HG03066 (cell line): ENCODE measurements at regions not wholly inside any gene's neighbourhood (a gene's known extent, or its start where the extent isn't known, plus 50 kb on each side); places are given as distances from the start of the nearest gene placed in this dataset.
"Not testable (repeated sequence)": the region's sequence is repeated elsewhere in the genome, so short reads cannot be mapped to it uniquely, and the experiment has no call there.

ENCODE experiments used
- ATAC-seq: cut with Tn5 transposase; IDR thresholded peaks from one replicate; pipeline ENCODE4 v1.9.1; 2021; ENCODE audit warnings: low read depth; ENCODE audit not compliant: unreplicated experiment

DNA sequence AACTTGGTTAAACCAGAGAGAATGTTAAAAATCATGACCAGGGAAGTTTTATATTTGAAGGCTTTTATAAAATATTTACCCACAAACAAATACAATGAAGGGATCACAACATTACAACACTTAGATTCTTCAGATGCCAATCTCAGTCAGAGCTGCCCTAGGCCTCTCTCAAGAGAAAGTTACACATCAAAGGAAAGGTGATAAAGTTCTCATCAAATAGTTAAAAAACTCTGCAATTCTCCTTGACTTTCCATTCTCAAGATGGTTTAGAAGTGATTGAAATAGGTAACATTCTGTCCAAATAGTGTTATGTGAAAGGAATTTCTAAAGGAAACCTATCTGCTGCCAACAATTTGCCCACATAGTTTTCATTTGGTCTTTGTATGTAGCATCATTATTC is 1115.2 kb upstream of the MIR17HG start:
- no peak for ATAC-seq

DNA sequence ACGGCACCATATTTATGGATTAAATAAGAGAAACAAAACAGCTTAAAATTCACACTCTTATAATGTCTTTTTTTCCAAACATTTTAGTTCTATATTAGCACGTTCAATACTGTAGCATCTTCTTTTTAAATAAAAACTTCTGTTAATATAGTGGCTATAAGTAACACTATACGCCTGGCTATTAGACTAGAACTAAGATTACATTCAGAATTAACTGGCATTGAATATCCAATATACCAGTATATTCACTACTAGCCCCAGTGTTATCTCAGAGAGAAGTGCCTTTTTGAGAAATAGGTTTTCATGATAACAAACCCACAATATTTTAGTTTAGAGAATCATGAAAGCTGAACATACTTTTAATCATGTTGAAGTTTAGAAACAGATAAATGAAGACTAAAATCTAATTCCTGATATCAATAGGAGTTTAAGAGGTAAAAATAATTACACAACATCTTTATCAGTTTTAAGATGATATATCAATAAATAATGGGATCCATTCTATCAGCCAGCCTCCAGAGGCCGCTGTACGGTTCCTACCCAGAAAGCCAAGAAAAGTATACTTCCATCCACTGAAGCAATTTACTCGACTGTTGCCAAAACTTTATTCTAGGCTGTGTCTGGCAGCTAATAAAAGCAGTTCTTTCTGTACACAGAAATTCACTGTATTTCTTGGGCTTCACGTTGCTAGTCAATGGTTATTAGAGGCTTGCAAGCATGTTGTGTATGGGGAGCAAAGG is 1113.4 kb upstream of the MIR17HG start:
- ATAC-seq = no peak

DNA sequence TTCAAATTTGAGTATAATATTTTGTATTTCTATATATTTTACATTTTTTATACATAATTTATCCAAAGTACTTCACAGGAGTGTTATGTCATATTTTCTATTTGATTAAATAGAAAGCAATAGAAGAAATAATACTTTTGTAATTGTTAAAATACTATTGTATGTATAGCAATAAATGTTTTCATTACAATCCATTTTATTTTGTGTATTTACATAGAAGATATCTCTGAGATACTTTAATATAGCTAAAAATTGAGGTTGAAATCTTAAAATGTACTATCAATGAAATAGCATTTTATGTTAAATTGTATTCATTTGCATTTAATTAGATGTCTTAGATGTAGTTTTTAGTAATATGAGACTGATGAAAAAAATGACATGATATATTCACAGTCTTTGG is 1109.6 kb upstream of the MIR17HG start:
- ATAC-seq = no peak

DNA sequence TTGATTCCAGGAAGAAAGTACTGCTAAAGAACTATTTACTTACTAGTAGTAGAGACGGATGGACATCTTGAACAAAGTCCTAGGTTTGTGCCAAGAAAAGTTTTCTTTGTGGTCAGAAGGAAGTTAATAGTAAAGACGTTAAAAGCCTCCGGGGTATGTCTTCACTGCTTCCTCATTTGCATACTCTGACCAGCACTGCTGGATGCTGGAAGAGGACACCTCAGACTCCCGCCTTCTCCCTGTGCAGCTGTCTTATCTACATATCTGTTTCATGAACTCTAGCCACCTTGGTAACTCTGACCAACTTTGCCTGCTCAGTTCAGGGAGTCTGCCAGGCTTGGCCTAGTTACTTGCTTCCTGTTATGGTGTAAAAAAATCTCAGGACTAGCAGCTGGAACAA is 1109.1 kb upstream of the MIR17HG start:
- no peak for ATAC-seq

DNA sequence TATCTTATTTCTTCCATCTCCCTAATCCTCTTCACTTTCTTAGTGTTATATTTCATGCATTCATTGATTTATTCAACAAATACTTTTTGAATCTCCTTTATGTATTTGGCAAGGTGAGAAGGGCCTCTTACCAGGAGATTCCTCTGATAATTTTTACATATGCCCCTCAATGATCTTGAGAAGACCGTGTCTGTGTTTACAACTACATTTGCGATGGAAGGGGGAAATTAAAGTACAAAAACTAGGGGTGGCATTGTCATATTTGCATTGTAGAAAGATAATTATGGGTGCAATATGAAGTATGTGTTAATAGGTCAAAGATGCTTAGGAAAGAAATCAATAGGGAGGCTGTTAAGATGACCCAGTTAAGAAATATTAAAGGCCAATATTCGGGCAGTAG is 1108.4 kb upstream of the MIR17HG start:
- ATAC-seq = no peak

DNA sequence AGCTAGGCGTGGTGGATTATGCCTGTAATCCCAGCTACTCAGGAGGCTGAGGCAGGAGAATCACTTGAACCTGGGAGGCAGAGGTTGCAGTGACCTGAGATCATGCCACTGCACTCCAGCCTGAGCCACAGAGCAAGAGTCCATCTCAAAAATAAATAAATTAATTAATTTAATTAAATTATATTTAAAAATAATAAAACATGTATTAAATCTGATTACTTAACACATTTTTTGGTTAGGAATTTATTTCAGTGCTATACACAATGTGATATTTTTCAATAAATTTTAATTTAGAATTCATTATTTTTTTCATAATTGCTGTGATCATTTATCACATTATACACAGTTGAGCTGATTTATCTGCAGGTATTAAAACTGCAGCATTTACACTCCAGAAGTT is 1101.5 kb upstream of the MIR17HG start:
- ATAC-seq = no peak

DNA sequence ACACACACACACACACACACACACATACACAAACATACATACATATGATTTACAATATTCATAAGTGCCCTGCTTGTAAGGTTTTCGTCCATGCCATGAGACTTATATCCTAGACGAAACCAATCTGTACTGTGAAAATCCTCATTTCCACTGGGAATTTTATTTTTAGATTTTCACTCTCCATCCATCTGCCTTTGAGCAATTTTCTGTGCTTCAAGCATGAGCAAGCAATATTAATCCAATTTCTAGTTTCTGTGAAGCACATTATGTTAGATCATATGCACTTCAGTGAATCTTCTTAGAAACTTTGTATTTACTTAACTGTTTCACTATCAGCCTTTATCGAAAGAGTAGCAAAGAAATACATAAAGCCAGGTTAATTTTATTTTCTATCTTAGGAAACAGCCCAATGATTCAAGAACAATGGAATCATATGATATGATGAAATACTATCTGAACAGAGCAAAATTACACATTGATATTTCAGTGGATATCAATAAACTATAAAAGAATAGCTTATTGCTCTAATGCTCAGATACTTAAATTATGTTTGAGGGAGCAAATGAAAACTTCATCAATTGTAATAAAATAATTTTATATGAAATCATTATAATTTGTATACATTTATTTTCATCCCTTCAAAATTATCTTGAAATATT is 1100.7 kb upstream of the MIR17HG start:
- no peak for ATAC-seq

DNA sequence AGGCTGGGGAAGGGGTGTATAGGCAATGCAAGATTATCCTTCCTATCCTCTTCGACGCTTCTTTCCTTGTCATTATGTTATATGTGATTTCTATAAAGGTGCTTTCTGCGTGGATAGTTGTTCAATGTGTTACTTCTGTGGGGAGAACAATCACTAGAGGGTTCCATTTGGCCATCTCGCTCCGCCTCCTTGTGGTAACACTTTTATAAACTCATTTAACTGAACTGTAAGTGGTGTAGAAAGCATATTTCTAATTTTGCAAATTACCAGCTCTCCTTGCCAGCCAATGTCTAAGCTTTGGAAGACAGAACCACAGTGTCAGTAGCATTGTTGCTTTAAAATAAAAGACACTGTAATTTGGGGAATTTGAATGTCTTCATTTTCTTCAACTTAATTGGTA is 1093.7 kb upstream of the MIR17HG start:
- no peak for ATAC-seq

DNA sequence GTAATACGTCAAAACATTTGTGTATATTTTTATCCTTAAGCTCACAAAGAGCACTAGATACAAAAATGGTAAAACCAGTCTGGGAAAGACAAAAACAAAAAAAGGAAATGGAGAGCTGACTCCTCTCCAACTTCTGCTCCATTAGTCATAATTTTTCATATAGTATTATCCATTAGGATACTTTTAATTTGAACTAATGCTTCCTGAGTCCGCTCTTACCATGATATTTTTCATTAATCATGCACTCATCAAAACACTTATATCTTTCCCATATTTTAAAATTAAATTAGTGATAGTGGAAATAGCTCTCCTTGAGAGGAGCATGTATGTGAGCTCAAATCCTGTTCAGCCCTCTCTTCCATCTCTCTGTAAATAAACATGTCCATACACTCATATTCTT is 1093.0 kb upstream of the MIR17HG start:
- ATAC-seq = no peak

DNA sequence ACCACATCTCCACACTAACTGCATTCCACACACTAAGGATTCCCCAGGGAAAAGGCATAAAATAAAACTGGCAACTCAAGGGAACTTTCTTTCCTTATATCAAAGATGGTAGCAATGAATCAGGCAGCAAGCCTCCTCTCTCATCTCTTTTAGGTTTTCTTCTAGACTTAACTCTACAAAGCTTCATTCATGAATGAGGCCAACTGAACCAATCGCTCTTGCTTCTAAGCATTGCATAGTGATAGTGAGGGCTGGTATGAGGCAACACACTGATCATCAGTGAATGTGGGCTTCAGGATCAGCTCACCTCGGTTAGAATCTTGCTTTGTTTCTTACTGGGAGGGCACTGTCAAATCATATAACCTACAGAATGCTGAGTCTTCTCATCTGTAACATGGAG is 1090.7 kb upstream of the MIR17HG start:
- ATAC-seq = no peak

DNA sequence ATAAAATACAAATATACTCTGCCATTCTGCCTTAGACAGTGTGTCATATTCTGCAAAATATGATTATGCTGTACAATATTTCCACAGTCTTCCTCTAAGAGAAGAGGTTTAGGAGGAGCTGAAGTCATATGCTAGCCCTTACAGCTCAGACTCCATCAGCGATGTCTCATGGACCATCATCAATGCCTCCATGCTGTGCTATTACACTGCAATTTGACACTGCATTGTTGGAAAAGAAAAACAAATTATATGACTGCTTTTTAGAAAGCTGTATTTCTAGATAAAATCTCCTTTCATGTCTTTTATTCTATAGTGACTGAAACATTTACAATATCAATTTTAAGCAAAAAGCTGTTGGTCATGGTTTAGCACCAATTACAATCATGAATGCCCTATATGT is 1089.4 kb upstream of the MIR17HG start:
- no peak for ATAC-seq

DNA sequence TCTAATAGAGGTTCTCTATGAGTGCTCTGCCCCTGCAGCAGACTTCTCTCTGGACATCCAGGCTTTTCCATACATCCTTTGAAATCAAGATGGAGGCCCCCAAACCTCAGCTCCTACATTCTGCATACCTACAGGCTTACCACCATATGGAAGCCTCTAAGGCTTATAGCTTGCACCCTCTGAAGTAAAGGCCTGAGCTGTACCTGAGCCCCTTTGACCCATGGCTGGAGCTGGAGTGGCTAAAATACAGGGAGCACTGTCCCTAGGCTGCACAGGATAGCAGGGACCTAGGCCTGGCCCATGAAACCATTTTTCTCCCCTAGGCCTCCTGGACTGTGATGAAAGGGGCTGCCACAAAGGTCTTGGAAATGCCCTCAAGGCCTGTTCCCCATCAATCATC is 1086.1 kb upstream of the MIR17HG start:
- no peak for ATAC-seq

DNA sequence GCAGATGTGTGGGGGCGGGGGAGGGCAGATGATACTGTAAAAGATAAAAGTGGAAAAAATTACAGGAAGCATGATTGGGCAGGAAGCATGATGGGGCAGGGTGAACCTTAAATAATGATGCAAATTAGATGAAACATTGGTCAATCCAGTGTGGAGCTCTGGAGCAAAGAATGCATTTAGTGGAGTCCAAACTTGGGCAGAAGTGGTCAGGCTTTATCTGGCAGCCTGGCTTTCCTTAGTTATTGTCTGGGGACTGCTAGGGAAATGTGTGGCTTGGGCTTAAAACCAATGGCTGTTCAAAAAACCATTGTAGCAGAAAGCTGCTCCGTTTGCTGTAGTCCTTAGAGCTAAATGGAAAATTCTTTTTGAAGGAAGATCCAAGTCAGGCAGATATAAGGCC is 1077.3 kb upstream of the MIR17HG start:
- no peak for ATAC-seq

DNA sequence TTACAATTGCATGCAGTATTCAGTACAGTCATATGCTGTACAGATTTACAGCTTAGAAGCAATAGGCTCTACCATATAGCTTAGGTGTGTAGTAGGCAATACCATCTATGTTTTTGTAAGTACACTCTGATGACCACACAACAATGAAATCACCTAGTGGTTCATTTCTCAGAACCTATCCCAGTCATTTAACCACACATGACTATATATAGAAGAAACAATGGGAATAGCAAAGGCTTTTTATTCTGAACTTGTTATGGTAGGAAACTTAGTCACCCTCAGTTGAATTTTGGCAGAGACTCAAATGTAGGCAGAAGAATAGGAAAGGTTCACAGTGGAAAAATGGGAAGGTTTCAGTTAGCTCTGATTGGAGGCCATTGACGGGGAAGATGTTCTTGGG is 1075.1 kb upstream of the MIR17HG start:
- no peak for ATAC-seq

DNA sequence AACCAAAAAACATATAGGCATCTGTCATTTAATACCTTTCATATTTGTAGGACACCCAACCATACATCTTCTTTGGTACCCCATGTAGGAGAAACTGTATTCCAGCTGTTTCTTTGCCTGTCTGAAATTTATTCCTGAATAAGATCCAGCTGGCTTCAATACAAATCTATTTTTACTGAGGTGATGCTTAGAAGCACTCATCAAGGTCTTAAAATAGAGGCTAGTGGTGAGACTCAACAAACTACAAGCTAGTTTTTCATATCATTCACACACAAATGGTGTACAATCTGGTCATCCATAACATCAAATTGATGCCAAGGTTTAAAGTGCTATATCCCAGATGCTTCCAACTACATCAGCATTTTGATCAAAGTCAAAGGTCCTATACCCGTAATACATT is 1071.3 kb upstream of the MIR17HG start:
- no peak for ATAC-seq

DNA sequence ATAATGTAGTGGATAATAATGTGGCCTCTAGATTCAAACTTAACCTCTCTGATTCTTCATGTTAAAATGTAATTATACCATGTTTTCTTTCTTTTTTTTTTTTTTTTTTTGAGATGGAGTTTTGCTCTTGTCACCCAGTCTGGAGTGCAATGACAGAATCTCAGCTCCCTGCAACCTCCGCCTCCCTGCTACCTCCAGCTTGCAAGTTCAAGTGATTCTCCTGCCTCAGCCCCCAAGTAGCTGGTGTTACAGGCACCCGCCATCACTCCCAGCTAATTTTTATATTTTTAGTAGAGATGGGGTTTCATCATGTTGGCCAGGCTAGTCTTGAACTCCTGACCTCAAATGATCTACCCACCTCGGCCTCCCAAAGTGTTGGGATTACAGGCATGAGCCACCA is 1069.3 kb upstream of the MIR17HG start:
- ATAC-seq = not testable (repeated sequence)

DNA sequence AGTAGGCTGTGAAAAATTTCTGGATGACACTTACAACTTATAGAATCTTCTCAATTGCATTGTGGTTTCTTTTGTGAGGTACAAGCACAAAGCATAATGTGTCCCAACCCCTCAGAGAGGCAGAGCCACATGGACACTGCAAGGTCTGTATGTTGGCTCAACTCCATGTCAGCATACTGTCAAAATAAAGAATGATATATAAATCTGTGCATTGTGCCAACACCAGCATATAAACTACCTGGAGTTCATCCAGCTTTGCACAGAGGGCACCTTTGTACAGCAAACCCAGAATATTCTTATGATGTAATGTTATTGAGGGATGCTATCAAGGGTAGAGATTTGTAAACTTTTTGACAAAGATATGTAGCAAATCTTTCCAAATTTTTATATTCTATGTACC is 1065.8 kb upstream of the MIR17HG start:
- ATAC-seq = no peak

DNA sequence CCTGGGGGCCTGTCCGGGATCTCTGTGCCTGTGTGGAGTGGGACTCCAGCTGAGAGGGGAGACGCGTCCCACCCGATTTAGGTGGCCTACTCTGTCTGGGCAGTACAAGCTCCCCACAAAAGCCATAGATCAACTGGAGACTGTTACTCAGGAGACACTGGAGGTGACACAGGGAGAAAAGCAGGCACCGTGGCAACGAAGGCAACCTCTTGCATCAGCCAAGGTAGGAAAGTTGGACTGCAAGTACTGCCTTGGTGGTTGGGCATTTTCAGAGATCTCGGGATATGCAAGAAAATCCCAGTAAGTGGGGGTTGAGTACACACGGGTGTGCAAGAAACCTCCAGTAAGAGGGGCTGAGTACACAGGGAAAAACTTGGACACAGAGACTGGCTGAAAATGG is 1060.0 kb upstream of the MIR17HG start:
- no peak for ATAC-seq

DNA sequence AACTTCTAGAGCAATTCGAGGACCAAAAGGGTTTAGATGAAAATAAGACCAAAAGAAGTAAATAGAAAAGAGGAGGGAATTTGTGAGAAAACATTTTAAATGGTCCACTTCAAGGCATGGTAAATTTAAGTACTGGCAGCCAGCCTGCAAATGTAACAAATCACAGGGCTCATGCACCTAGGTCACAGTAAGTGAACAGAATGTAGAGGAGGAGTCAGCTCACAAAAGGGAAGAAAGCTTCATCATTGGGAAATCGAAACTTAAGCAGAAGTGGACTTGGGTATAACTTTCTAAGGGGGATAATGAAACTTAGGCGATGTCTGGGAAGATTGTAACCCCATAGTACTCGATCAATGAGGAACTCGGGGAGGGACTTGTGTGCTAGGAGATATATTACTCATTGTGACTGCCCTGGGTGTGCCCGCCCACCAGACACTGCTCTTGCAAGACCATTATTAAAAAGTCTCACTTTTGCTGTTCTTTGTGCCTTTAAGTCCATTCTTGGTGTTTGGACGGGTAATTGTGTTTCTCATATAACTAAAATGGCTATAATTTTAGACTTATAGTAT is 1053.6 kb upstream of the MIR17HG start:
- no peak for ATAC-seq

DNA sequence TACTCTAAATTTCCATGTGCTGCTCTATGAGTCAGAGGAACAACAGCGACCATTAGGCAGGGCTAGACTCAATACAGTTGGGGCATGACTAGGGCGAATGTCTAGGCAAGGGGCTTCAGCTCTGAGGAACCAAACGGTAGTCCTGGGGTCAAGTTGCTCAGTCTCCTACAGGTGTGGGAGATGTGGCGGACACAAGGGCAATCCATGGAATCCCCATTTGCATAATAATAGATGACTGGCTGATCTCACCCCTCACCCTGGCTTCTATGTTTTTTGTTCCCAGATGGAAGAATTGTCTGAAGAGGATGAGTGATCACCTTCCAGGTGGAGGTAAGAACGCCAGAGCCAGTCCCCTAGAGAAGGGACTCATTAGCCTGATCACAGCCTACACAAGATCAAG is 1048.2 kb upstream of the MIR17HG start:
- no peak for ATAC-seq

DNA sequence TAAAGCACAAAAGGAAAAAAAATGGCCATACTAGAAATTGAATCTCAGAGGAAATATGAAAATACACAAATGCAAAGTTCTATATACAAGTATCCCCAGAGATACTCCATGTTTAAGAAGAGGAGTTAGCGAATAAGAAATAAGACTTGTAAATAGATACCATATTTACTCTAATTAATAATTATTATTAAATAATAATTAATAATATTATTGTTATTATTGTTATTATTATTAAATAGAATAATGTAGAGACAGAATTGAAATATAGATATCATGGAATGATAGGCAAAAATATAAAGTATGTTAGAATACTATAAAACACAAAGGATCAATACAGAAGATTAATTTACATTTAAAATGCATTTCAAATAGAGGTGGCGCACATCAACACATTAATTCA is 1047.5 kb upstream of the MIR17HG start:
- ATAC-seq = no peak

DNA sequence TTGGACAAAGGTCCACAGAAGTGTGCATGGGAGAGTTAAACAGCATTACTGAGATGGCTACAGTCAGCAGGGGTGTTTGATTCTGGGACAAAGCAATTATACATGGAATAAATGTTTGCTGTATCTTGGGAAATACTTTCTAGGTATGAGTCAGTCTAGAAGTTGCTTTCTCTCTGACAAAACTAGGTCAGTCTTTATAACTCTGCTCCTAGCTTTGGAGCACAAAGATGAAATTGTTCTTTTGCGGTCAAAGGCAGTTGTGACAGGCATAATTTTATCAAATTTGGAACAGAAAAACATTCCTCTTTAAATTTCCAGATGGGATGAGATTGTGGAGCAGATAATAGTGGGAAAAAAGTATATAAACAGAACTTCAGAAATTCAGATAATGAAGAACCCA is 1045.4 kb upstream of the MIR17HG start:
- no peak for ATAC-seq
